ENCODE measurements at regions not wholly inside any gene's neighbourhood (a gene's known extent, or its start where the extent isn't known, plus 50 kb on each side); places are given as distances from the start of the nearest gene placed in this dataset.

DNA sequence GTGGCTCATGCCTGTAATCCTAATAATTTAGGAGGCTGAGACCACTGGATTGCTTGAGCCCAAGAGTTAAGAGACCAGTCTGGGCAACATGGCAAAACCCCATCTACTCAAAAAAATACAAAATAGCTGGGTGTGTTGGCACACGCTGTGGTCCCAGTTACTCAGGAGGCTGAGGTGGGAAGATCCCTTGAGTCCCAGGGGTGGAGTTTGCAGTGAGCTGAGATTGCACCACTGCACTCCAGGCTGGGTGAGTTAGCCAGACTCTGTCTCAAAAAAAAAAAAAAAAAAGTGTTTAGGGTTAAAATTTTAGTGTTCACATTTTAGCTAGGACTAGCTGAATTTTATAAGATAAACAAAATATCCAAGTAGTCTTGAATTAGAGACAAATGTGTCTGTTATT is 1340.1 kb upstream of the EPHA6 start:
- H4K20me1 ChIP-seq (ENCODE audit: control insufficient read depth, extremely low read depth, insufficient read depth, low read length) = no peaks in the 10 kb centered on the region
- H3K4me3 ChIP-seq (ENCODE audit: control insufficient read depth in 2 of 3, extremely low read depth in 1 of 3, insufficient read depth in 2 of 3, low read depth in 1 of 3, low read length in 3 of 3) = no peak overlapping the region
- H3K9ac ChIP-seq (ENCODE audit: control insufficient read depth, extremely low read depth, insufficient read depth, low read length) = no peak overlapping the region
- H3K36me3 ChIP-seq (ENCODE audit: control insufficient read depth in 2 of 2, extremely low read depth in 1 of 2, insufficient read depth in 2 of 2, low read length in 2 of 2) = no peaks in the 10 kb centered on the region
- TF ChIP-seq, protein P1, sequence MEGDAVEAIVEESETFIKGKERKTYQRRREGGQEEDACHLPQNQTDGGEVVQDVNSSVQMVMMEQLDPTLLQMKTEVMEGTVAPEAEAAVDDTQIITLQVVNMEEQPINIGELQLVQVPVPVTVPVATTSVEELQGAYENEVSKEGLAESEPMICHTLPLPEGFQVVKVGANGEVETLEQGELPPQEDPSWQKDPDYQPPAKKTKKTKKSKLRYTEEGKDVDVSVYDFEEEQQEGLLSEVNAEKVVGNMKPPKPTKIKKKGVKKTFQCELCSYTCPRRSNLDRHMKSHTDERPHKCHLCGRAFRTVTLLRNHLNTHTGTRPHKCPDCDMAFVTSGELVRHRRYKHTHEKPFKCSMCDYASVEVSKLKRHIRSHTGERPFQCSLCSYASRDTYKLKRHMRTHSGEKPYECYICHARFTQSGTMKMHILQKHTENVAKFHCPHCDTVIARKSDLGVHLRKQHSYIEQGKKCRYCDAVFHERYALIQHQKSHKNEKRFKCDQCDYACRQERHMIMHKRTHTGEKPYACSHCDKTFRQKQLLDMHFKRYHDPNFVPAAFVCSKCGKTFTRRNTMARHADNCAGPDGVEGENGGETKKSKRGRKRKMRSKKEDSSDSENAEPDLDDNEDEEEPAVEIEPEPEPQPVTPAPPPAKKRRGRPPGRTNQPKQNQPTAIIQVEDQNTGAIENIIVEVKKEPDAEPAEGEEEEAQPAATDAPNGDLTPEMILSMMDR (optimal IDR thresholded peaks at IDR 0.05 in 1 of 3, IDR thresholded peaks at IDR 0.05 in 1 of 3, conservative IDR thresholded peaks at IDR 0.05 in 1 of 3; ENCODE audit: extremely low read depth in 1 of 3, insufficient read depth in 2 of 3, low read length in 3 of 3) = no peak
- TF ChIP-seq EZH2 (IDR thresholded peaks at IDR 0.05; ENCODE audit: low read length) = no peak
- no peaks in the 10 kb centered on the region for H3K79me2 ChIP-seq (ENCODE audit: control insufficient read depth, insufficient read depth, low read length)
- H3K9me3 ChIP-seq (ENCODE audit: control insufficient read depth, low read depth, low read length) = no peaks in the 10 kb centered on the region
- FAIRE-seq (no peak), DNase-seq (ENCODE audit: low read depth, low spot score) (no peak)
- H3K4me2 ChIP-seq (ENCODE audit: control insufficient read depth, extremely low read depth, insufficient read depth, low read depth, low read length) = no peak overlapping the region
- no peaks in the 10 kb centered on the region for H3K4me1 ChIP-seq (ENCODE audit: control insufficient read depth, extremely low read depth, insufficient read depth, low read length)
- dilution Hi-C loops (cut with MboI; ENCODE audit: extremely low pct_ligation_motif_present, low sequenced_read_pairs) = no loop called here
- no peak overlapping the region for H2AFZ ChIP-seq (ENCODE audit: control insufficient read depth, low read length)
- no peaks in the 10 kb centered on the region for H3K27me3 ChIP-seq (ENCODE audit: control insufficient read depth, extremely low read depth, insufficient read depth, low read length)
- no peaks in the 10 kb centered on the region for H3K9me1 ChIP-seq (ENCODE audit: control insufficient read depth, extremely low read depth, insufficient read depth, low read length)
- H3K27ac ChIP-seq (ENCODE audit: control insufficient read depth, insufficient read depth, low read length) = no peak overlapping the region

GRCh38 chr3:95476534-95476933 is 1337.9 kb upstream of the EPHA6 start:
- H3K9ac ChIP-seq (ENCODE audit: control insufficient read depth, extremely low read depth, insufficient read depth, low read length) = no peak overlapping the region
- H3K27ac ChIP-seq (ENCODE audit: control insufficient read depth, insufficient read depth, low read length) = no peak overlapping the region
- DNase-seq (ENCODE audit: low read depth, low spot score) = no peak
- H2AFZ ChIP-seq (ENCODE audit: control insufficient read depth, low read length) = no peak overlapping the region
- no peaks in the 10 kb centered on the region for H3K4me1 ChIP-seq (ENCODE audit: control insufficient read depth, extremely low read depth, insufficient read depth, low read length)
- no peak overlapping the region for H3K4me3 ChIP-seq (ENCODE audit: control insufficient read depth in 2 of 3, extremely low read depth in 1 of 3, insufficient read depth in 2 of 3, low read depth in 1 of 3, low read length in 3 of 3)
- TF ChIP-seq, protein P1 (optimal IDR thresholded peaks at IDR 0.05 in 1 of 3, IDR thresholded peaks at IDR 0.05 in 1 of 3, conservative IDR thresholded peaks at IDR 0.05 in 1 of 3; ENCODE audit: extremely low read depth in 1 of 3, insufficient read depth in 2 of 3, low read length in 3 of 3) = no peak
- TF ChIP-seq EZH2 (IDR thresholded peaks at IDR 0.05; ENCODE audit: low read length) = no peak
- H3K79me2 ChIP-seq (ENCODE audit: control insufficient read depth, insufficient read depth, low read length) = no peaks in the 10 kb centered on the region
- H3K9me3 ChIP-seq (ENCODE audit: control insufficient read depth, low read depth, low read length) = no peaks in the 10 kb centered on the region
- H3K9me1 ChIP-seq (ENCODE audit: control insufficient read depth, extremely low read depth, insufficient read depth, low read length) = no peaks in the 10 kb centered on the region
- no peaks in the 10 kb centered on the region for H3K27me3 ChIP-seq (ENCODE audit: control insufficient read depth, extremely low read depth, insufficient read depth, low read length)
- H3K36me3 ChIP-seq (ENCODE audit: control insufficient read depth in 2 of 2, extremely low read depth in 1 of 2, insufficient read depth in 2 of 2, low read length in 2 of 2) = no peaks in the 10 kb centered on the region
- no peak for FAIRE-seq
- no peak overlapping the region for H3K4me2 ChIP-seq (ENCODE audit: control insufficient read depth, extremely low read depth, insufficient read depth, low read depth, low read length)
- no peaks in the 10 kb centered on the region for H4K20me1 ChIP-seq (ENCODE audit: control insufficient read depth, extremely low read depth, insufficient read depth, low read length)
- dilution Hi-C loops (cut with MboI; ENCODE audit: extremely low pct_ligation_motif_present, low sequenced_read_pairs) = no loop called here

Measured in keratinocyte (primary cell).